ENCODE measurements at regions not wholly inside any gene's neighbourhood (a gene's known extent, or its start where the extent isn't known, plus 50 kb on each side); places are given as distances from the start of the nearest gene placed in this dataset.

DNA sequence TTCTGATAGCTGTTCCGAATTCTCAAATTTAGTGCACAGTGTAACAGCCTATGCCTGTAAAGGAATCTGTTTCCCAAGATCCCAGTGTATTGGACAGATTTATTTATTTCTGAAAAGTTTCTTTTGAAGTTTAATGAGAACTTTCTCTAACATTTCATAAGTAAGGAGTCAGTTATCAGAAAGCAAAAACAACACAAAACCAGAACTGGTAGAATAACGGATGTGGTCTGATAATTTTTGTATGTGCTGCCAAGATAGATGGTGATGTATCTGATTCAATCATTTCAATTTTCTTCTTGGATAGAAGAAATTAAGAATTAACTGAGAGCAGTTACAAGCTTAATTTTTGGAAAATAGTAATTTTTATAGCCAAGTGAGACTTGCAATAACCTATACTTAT is 374.3 kb downstream of the SOCS6 start:
- no peaks in the 10 kb centered on the region for H3K27me3 ChIP-seq (replicated peaks; ENCODE audit: control insufficient read depth, insufficient read depth, low read length, poor library complexity, severe bottlenecking)
- no peaks in the 10 kb centered on the region for H3K36me3 ChIP-seq (ENCODE audit: control insufficient read depth, insufficient read depth, low read length)
- no peaks in the 10 kb centered on the region for H3K4me1 ChIP-seq (ENCODE audit: control insufficient read depth, insufficient read depth, low read length, poor library complexity, severe bottlenecking)
- H3K4me3 ChIP-seq (ENCODE audit: insufficient read depth, low read depth, low read length, poor library complexity, severe bottlenecking): no peak overlapping the region
- no peak for DNase-seq
- H3K27ac ChIP-seq (ENCODE audit: insufficient read depth, low read length, poor library complexity, severe bottlenecking): peak overlapping the region; percentile 36
- H3K9me3 ChIP-seq (ENCODE audit: control insufficient read depth, low read length): no peaks in the 10 kb centered on the region

DNA sequence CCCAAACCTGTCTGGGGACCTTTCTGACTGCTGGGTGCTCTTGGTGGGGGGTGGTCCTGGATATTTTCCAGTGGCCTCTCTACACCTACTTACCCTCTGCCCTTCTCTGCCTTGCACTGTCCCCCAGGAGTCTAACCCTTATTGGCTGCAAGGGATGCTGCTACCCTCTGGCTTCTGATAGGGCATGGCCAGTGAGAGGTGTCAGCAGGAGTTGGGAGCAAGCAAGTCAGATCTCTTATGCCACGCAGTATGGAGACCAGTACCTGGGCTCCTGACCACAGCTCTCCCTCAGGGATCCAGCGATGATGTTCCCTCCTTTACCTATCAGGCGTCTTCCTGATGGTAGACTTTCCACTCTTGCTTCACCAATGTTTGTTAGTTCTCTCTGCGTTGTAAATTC is 373.7 kb downstream of the SOCS6 start:
- Histone ChIP-seq H3K36me3 (ENCODE audit: control insufficient read depth, insufficient read depth, low read length) (no peaks in the 10 kb centered on the region), H3K27ac (ENCODE audit: insufficient read depth, low read length, poor library complexity, severe bottlenecking) (peak overlapping the region; percentile 36), H3K4me3 (ENCODE audit: insufficient read depth, low read depth, low read length, poor library complexity, severe bottlenecking) (no peak overlapping the region), H3K27me3 (replicated peaks; ENCODE audit: control insufficient read depth, insufficient read depth, low read length, poor library complexity, severe bottlenecking) (no peaks in the 10 kb centered on the region), H3K4me1 (ENCODE audit: control insufficient read depth, insufficient read depth, low read length, poor library complexity, severe bottlenecking) (no peaks in the 10 kb centered on the region), H3K9me3 (ENCODE audit: control insufficient read depth, low read length) (no peaks in the 10 kb centered on the region)
- no peak for DNase-seq

DNA sequence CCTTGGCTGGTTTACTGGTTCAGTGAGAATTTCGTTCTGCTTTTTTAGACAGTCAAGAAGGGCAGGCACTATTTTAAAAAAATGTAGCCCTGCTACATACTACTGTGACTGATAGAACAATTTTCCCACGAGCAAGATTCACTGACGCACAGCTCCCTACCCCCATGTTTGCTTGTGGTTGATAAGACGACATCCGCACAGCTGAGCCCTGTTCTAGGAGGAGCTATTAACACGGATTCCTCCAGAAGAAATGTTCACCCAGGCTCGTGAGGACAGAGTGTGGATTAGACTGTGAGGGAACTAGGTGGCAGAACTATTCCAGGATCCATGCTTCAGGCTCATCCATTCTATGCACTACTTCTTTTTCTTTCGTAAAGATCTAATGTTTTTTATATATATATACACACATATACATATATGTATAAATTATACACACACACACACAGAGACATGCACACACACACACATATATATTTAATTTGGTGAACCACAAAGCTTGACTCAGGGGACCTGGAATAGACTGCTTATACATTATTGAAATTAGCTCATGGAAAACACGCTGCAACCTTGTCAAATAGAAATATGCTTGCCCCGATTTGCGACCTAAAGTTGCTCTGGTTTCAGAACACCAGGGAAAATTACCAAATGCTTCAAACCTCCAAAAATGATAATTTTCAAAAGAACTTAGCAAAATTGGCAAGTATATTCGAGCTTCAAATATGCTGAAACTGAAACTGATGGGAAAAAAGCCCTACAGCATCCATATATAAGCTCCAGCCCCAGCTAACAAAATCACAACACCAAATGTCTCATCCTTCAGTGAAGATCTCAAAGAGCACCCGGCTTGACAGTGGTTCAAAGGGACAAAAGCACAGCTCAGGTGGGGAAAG is 370.4 kb downstream of the SOCS6 start:
- Histone ChIP-seq H3K27ac (ENCODE audit: insufficient read depth, low read length, poor library complexity, severe bottlenecking) (peak overlapping the region; percentile 45), H3K4me3 (ENCODE audit: insufficient read depth, low read depth, low read length, poor library complexity, severe bottlenecking) (no peak overlapping the region), H3K36me3 (ENCODE audit: control insufficient read depth, insufficient read depth, low read length) (no peaks in the 10 kb centered on the region), H3K4me1 (ENCODE audit: control insufficient read depth, insufficient read depth, low read length, poor library complexity, severe bottlenecking) (no peaks in the 10 kb centered on the region), H3K27me3 (replicated peaks; ENCODE audit: control insufficient read depth, insufficient read depth, low read length, poor library complexity, severe bottlenecking) (no peaks in the 10 kb centered on the region), H3K9me3 (ENCODE audit: control insufficient read depth, low read length) (no peaks in the 10 kb centered on the region)
- peak in 2 of 3 donors; percentile 10 to 45 for DNase-seq

DNA sequence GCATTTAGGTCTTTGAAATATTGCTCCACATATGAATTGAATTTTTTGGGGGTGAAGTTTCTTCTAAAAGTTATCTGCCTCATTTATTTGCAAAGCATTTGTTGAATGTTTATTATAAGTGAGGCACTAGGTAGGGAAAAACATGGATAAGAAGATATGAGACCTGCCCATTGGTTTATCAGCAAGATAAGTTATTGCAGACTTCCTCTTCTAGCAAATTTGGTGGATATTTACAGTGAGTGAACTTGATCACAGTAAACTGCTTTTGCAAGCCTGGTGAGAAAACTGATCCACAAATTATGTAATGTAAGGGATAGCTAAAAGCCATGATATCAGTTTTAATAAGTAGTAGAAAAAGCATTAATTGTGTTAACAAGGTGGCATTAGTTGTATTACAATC is 364.8 kb downstream of the SOCS6 start:
- Histone ChIP-seq H3K36me3 (ENCODE audit: control insufficient read depth, insufficient read depth, low read length) (no peaks in the 10 kb centered on the region), H3K4me1 (ENCODE audit: control insufficient read depth, insufficient read depth, low read length, poor library complexity, severe bottlenecking) (no peaks in the 10 kb centered on the region), H3K27me3 (replicated peaks; ENCODE audit: control insufficient read depth, insufficient read depth, low read length, poor library complexity, severe bottlenecking) (no peaks in the 10 kb centered on the region), H3K9me3 (ENCODE audit: control insufficient read depth, low read length) (no peaks in the 10 kb centered on the region), H3K4me3 (ENCODE audit: insufficient read depth, low read depth, low read length, poor library complexity, severe bottlenecking) (no peak overlapping the region), H3K27ac (ENCODE audit: insufficient read depth, low read length, poor library complexity, severe bottlenecking) (no peak overlapping the region)
- DNase-seq: no peak

DNA sequence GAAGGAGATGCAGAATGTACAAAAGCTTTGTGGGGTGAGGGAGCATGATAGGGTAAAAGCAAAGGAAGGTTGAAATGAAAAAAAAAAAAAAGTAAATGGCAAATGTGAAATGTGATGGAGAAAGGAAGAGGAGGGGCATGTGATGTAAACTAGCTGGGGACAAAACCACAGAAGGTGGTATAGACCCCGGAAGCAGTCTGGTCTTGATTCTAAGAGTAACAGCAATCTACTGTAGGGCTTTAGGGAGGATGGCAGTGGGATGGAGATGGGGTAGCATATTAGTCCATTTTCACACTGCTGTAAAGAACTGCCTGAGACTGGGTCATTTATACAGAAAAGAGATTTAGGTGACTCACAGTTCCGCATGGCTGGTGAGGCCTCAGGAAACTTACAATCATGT is 362.0 kb downstream of the SOCS6 start:
- DNase-seq: no peak
- Histone ChIP-seq H3K27ac (ENCODE audit: insufficient read depth, low read length, poor library complexity, severe bottlenecking) (no peak overlapping the region), H3K4me3 (ENCODE audit: insufficient read depth, low read depth, low read length, poor library complexity, severe bottlenecking) (no peak overlapping the region)

DNA sequence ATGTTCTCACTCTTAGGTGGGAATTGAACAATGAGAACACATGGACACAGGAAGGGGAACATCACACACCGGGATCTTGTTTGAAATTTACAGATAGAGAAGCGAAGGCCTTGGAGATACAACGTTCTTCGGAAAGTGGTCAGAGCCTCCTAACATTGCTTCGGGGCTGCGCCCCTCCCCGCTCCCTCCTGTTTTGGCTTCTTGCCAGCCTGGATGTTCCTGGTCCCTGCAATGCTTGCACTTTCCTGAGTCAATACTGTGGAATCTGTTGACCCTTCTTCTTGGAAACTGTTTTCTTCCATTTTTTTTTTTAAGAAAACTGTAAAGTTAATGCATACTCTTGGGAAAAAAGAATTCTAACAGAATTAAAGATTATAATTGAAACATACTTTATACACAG is 360.8 kb downstream of the SOCS6 start:
- Histone ChIP-seq H3K4me1 (ENCODE audit: control insufficient read depth, insufficient read depth, low read length, poor library complexity, severe bottlenecking) (no peaks in the 10 kb centered on the region), H3K36me3 (ENCODE audit: control insufficient read depth, insufficient read depth, low read length) (no peaks in the 10 kb centered on the region), H3K9me3 (ENCODE audit: control insufficient read depth, low read length) (no peaks in the 10 kb centered on the region), H3K4me3 (ENCODE audit: insufficient read depth, low read depth, low read length, poor library complexity, severe bottlenecking) (no peak overlapping the region), H3K27me3 (replicated peaks; ENCODE audit: control insufficient read depth, insufficient read depth, low read length, poor library complexity, severe bottlenecking) (no peaks in the 10 kb centered on the region), H3K27ac (ENCODE audit: insufficient read depth, low read length, poor library complexity, severe bottlenecking) (no peak overlapping the region)
- DNase-seq: no peak

More for the DNA sequence above, 362.0 kb downstream of the SOCS6 start:
- Histone ChIP-seq H3K9me3 (ENCODE audit: control insufficient read depth, low read length) (no peaks in the 10 kb centered on the region), H3K36me3 (ENCODE audit: control insufficient read depth, insufficient read depth, low read length) (no peaks in the 10 kb centered on the region), H3K27me3 (replicated peaks; ENCODE audit: control insufficient read depth, insufficient read depth, low read length, poor library complexity, severe bottlenecking) (no peaks in the 10 kb centered on the region), H3K4me1 (ENCODE audit: control insufficient read depth, insufficient read depth, low read length, poor library complexity, severe bottlenecking) (no peaks in the 10 kb centered on the region)

DNA sequence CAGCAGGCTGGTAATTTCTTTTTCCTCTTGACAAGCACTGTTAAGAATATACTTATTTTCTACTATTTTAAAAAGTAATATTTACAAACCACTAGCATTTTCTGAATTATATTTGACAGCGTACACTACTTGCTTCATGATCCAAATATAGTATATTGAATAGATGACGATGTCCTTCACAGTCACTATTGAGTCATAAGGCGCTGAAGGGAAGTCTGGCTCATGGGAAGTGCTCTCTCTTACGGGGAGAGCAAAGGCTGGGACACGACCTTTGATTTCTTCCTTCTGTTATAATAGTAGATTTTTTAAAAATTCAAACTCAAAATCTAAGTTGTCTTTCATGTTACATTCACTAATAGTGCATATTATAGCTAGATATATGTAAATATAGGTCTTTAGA is 357.1 kb downstream of the SOCS6 start:
- Histone ChIP-seq H3K27ac (ENCODE audit: insufficient read depth, low read length, poor library complexity, severe bottlenecking) (no peak overlapping the region), H3K4me1 (ENCODE audit: control insufficient read depth, insufficient read depth, low read length, poor library complexity, severe bottlenecking) (no peaks in the 10 kb centered on the region), H3K27me3 (replicated peaks; ENCODE audit: control insufficient read depth, insufficient read depth, low read length, poor library complexity, severe bottlenecking) (no peaks in the 10 kb centered on the region), H3K36me3 (ENCODE audit: control insufficient read depth, insufficient read depth, low read length) (no peaks in the 10 kb centered on the region), H3K4me3 (ENCODE audit: insufficient read depth, low read depth, low read length, poor library complexity, severe bottlenecking) (no peak overlapping the region), H3K9me3 (ENCODE audit: control insufficient read depth, low read length) (no peaks in the 10 kb centered on the region)
- no peak for DNase-seq

DNA sequence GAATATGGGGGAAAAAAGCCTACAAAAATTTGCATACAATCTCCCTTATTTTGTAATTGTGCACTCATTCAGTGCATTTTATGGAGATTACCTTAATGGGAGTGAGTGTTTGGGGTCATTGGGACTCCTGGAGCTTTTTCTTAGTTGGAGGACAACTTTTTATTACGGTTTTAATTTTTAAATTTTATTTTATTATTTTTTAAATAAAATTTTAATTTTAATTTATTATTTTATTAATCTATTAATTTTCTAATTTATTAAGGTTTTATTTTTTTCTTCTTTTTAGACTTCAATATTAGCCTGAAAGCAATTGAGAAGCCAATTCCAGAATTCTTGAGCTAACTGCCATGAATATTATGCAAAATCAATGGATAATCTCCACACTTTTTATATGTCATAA is 355.0 kb downstream of the SOCS6 start:
- no peak for DNase-seq
- H3K4me1 ChIP-seq (ENCODE audit: control insufficient read depth, insufficient read depth, low read length, poor library complexity, severe bottlenecking): no peaks in the 10 kb centered on the region

DNA sequence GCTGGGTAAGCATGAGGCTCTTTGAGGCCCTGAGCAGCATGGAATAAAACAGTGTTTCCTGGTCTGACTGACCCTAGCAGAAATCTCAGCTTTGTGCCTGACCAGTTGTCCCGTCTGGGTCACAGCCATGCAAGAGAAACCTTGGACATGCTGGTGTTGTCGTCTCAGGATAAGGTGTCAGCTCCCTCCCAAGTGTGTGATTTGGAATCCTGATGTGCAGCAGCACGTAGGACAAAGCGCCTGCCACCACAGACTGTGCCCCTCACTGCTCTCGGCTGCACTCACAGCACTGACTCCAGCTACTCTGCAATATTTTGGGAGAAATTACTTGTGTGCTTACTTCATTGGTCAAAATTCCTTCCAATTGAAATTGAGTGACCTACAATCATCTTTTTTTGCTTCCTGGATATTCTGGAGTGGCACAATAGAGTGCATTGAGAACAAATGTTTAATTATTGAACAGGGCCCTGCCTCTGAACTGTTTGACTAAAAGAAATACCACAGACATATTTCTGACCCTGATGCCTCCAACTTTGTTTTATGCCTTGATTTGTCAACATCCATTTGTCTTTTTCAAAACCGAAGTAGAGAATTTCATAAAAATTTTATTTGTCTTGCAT is 352.4 kb downstream of the SOCS6 start:
- no peak for DNase-seq
- Histone ChIP-seq H3K27me3 (replicated peaks; ENCODE audit: control insufficient read depth, insufficient read depth, low read length, poor library complexity, severe bottlenecking) (no peaks in the 10 kb centered on the region), H3K4me1 (ENCODE audit: control insufficient read depth, insufficient read depth, low read length, poor library complexity, severe bottlenecking) (no peaks in the 10 kb centered on the region), H3K4me3 (ENCODE audit: insufficient read depth, low read depth, low read length, poor library complexity, severe bottlenecking) (no peak overlapping the region), H3K36me3 (ENCODE audit: control insufficient read depth, insufficient read depth, low read length) (no peaks in the 10 kb centered on the region), H3K27ac (ENCODE audit: insufficient read depth, low read length, poor library complexity, severe bottlenecking) (no peak overlapping the region), H3K9me3 (ENCODE audit: control insufficient read depth, low read length) (no peaks in the 10 kb centered on the region)

More for the DNA sequence above, 355.0 kb downstream of the SOCS6 start:
- Histone ChIP-seq H3K36me3 (ENCODE audit: control insufficient read depth, insufficient read depth, low read length) (no peaks in the 10 kb centered on the region), H3K9me3 (ENCODE audit: control insufficient read depth, low read length) (no peaks in the 10 kb centered on the region), H3K4me3 (ENCODE audit: insufficient read depth, low read depth, low read length, poor library complexity, severe bottlenecking) (no peak overlapping the region), H3K27me3 (replicated peaks; ENCODE audit: control insufficient read depth, insufficient read depth, low read length, poor library complexity, severe bottlenecking) (no peaks in the 10 kb centered on the region), H3K27ac (ENCODE audit: insufficient read depth, low read length, poor library complexity, severe bottlenecking) (no peak overlapping the region)

DNA sequence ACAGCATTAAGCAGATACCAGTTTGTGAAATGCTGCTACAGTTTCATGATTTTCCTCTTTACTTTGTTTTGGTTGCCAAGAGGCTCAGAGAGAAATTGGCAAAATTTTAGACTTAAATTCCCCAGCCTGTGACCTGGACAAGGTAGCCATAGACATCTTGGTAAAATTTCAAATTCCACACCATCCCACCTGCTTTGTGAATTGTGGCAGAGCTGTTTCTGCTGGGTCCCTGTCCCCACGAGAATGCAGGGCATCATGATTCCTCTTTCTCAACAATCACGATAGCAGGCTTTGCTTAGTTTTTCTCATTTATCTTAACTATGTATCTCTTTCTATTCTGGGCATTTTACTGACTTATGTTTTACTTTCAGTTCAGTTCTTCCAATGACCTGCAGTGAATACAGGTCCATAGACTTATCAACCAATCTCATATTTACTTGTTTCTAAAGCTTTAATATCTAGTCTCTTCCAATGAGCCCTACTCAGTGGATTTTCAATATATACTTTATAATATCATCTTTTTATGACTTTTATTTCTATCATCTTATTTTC is 351.6 kb downstream of the SOCS6 start:
- Histone ChIP-seq H3K27me3 (replicated peaks; ENCODE audit: control insufficient read depth, insufficient read depth, low read length, poor library complexity, severe bottlenecking) (no peaks in the 10 kb centered on the region), H3K9me3 (ENCODE audit: control insufficient read depth, low read length) (no peaks in the 10 kb centered on the region), H3K4me1 (ENCODE audit: control insufficient read depth, insufficient read depth, low read length, poor library complexity, severe bottlenecking) (no peaks in the 10 kb centered on the region), H3K4me3 (ENCODE audit: insufficient read depth, low read depth, low read length, poor library complexity, severe bottlenecking) (no peak overlapping the region), H3K27ac (ENCODE audit: insufficient read depth, low read length, poor library complexity, severe bottlenecking) (no peak overlapping the region), H3K36me3 (ENCODE audit: control insufficient read depth, insufficient read depth, low read length) (no peaks in the 10 kb centered on the region)
- DNase-seq: no peak

Data from effector memory CD4-positive, alpha-beta T cell (primary cell).